ENCODE measurements at regions not wholly inside any gene's neighbourhood (a gene's known extent, or its start where the extent isn't known, plus 50 kb on each side); places are given as distances from the start of the nearest gene placed in this dataset.
"Not testable (repeated sequence)": the region's sequence is repeated elsewhere in the genome, so short reads cannot be mapped to it uniquely, and the experiment has no call there.

DNA sequence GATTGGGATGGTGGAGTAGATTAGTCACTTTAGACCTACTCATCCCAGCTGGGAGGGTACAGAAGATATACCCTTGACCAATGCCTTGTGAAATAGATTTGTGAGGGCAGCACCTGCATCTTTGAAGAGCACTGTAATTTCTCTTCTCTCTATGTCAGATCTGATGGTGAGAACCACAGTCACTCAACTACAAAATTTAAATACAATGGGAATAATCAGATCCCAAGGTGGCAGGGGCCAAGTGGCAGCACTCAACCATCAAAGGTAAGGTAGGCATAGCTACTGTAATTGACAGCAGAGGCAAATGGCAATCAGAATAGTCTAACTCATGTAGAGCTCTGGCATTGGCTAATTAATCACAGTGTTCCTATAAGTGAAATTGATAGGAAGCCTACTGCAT is 212.0 kb upstream of the HES1 start:
- not testable (repeated sequence) for TF ChIP-seq POLR2AphosphoS5, POLR2A (IDR thresholded peaks at IDR 0.05)
- TF ChIP-seq, protein P1, sequence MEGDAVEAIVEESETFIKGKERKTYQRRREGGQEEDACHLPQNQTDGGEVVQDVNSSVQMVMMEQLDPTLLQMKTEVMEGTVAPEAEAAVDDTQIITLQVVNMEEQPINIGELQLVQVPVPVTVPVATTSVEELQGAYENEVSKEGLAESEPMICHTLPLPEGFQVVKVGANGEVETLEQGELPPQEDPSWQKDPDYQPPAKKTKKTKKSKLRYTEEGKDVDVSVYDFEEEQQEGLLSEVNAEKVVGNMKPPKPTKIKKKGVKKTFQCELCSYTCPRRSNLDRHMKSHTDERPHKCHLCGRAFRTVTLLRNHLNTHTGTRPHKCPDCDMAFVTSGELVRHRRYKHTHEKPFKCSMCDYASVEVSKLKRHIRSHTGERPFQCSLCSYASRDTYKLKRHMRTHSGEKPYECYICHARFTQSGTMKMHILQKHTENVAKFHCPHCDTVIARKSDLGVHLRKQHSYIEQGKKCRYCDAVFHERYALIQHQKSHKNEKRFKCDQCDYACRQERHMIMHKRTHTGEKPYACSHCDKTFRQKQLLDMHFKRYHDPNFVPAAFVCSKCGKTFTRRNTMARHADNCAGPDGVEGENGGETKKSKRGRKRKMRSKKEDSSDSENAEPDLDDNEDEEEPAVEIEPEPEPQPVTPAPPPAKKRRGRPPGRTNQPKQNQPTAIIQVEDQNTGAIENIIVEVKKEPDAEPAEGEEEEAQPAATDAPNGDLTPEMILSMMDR (IDR thresholded peaks at IDR 0.05), result not testable (repeated sequence)
